Ishikawa (cell line): ENCODE measurements at regions not wholly inside any gene's neighbourhood (a gene's known extent, or its start where the extent isn't known, plus 50 kb on each side); places are given as distances from the start of the nearest gene placed in this dataset.

ENCODE experiments used
- CEBPB ChIP-seq: IDR thresholded peaks from 2 replicates; pipeline ENCODE4 v1.6.1; 2012
- CREB1 ChIP-seq: IDR thresholded peaks from 2 replicates; pipeline ENCODE4 v1.6.1; 2012; ENCODE audit warnings: low read depth
- EGR1 ChIP-seq: IDR thresholded peaks from 2 replicates; pipeline ENCODE4 v1.6.1; 2012
- EP300 ChIP-seq: IDR thresholded peaks from 2 replicates; pipeline ENCODE4 v1.6.1; 2012; ENCODE audit warnings: borderline replicate concordance
- FOXM1 ChIP-seq: IDR thresholded peaks from 2 replicates; pipeline ENCODE4 v1.6.1; 2012; ENCODE audit warnings: low read depth, borderline replicate concordance
- MAX ChIP-seq: IDR thresholded peaks from 2 replicates; pipeline ENCODE4 v1.6.1; 2012
- NFIC ChIP-seq: IDR thresholded peaks from 2 replicates; pipeline ENCODE4 v1.6.1; 2012
- RAD21 ChIP-seq: IDR thresholded peaks from 2 replicates; pipeline ENCODE4 v1.6.1; 2012; ENCODE audit warnings: low read depth
- REST ChIP-seq: IDR thresholded peaks from 2 replicates; pipeline ENCODE4 v1.6.1; 2012; ENCODE audit warnings: low read depth, mild to moderate bottlenecking
- TAF1 ChIP-seq: IDR thresholded peaks from 2 replicates; pipeline ENCODE4 v1.6.1; 2012; ENCODE audit warnings: low read depth, mild to moderate bottlenecking
- TCF12 ChIP-seq: IDR thresholded peaks from 2 replicates; pipeline ENCODE4 v1.6.1; 2012; ENCODE audit warnings: low read depth
- TEAD4 ChIP-seq: IDR thresholded peaks from 2 replicates; pipeline ENCODE4 v1.6.1; 2012
- USF1 ChIP-seq: IDR thresholded peaks from 2 replicates; pipeline ENCODE4 v1.6.1; 2012
- YY1 ChIP-seq: IDR thresholded peaks from 2 replicates; pipeline ENCODE4 v1.6.1; 2012; ENCODE audit warnings: low read depth
- ZBTB7A ChIP-seq: IDR thresholded peaks from 2 replicates; pipeline ENCODE4 v1.6.1; 2012; ENCODE audit warnings: low read depth

GRCh38 chr5:163880302-163880701 lies 374.9 kb downstream of the MAT2B start:
- TF ChIP-seq TAF1: no peak
- TF ChIP-seq CEBPB: no peak
- no peak for TF ChIP-seq EGR1
- no peak for TF ChIP-seq FOXM1
- TF ChIP-seq EP300: no peak
- TF ChIP-seq ZBTB7A: no peak
- no peak for TF ChIP-seq RAD21
- no peak for TF ChIP-seq TCF12
- no peak for TF ChIP-seq YY1
- TF ChIP-seq MAX: no peak
- TF ChIP-seq NFIC: no peak
- TF ChIP-seq CREB1: no peak
- no peak for TF ChIP-seq USF1
- TF ChIP-seq TEAD4: no peak
- no peak for TF ChIP-seq REST

- TF ChIP-seq ZBTB7A: no peak
- no peak for TF ChIP-seq CREB1
- TF ChIP-seq RAD21: no peak
- TF ChIP-seq CEBPB: no peak
- TF ChIP-seq EGR1: no peak
- TF ChIP-seq REST: no peak
- no peak for TF ChIP-seq USF1
- no peak for TF ChIP-seq FOXM1
- TF ChIP-seq EP300: no peak
- TF ChIP-seq MAX: no peak
- no peak for TF ChIP-seq TEAD4
- no peak for TF ChIP-seq TCF12
- TF ChIP-seq YY1: no peak
- no peak for TF ChIP-seq NFIC
- TF ChIP-seq TAF1: no peak
Observed at GRCh38 chr5:163885117-163885516, 379.7 kb downstream of the MAT2B start.

- TF ChIP-seq RAD21: no peak
- TF ChIP-seq TCF12: no peak
- no peak for TF ChIP-seq TEAD4
- no peak for TF ChIP-seq YY1
- TF ChIP-seq MAX: no peak
Observed at GRCh38 chr5:163887854-163888253, 382.4 kb downstream of the MAT2B start.

- TF ChIP-seq TCF12 (no peak), MAX (no peak), EGR1 (no peak), ZBTB7A (no peak), YY1 (no peak), USF1 (no peak), REST (no peak), CEBPB (no peak), TEAD4 (no peak), EP300 (no peak), FOXM1 (no peak), TAF1 (no peak), RAD21 (no peak)
Observed at GRCh38 chr5:163888366-163888765, 382.9 kb downstream of the MAT2B start.
